GM21526 (cell line): ENCODE measurements at regions not wholly inside any gene's neighbourhood (a gene's known extent, or its start where the extent isn't known, plus 50 kb on each side); places are given as distances from the start of the nearest gene placed in this dataset.

Source experiments
- ATAC-seq: cut with Tn5 transposase; IDR thresholded peaks from one replicate; pipeline ENCODE4 v1.9.1; 2021; ENCODE audit warnings: moderate library complexity; ENCODE audit not compliant: unreplicated experiment, low FRiP score

DNA sequence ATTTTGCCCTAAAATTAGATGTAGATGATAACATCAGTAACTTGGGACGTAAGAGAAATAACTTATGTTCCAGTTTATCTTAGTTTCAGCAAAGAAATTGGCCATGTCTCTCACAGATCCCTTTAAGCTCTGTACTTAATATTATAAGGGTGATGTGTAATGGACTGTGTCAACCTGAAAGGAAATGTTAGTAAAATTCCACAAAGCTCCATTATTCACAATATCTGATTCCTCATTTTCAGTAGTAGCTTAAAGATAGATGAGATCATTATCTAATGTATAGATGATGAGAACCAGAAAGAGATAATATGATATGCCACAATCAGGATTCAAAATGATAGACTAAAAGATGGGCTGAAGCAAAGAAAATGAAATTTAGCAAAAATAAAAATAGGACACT, 316.8 kb upstream of the CHRM2 start:
- ATAC-seq: no peak

DNA sequence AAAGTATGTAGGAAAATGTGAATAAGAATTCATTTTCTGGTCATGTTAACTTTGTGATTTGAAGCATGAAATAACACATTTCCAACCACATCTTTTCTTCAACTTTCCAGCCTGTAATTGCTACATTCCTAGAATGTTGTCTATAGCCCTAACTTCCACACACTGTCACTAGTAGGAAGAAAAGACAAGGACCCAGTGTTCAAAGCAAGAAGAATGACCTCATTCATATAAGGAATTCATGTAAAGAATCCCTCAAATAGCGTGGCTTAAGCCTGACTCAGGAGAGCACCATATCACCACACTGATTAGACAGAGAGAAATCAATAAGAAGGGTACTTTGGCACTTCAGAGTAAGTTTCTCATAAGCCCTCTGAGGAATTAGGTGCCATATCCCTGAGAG, 318.7 kb upstream of the CHRM2 start:
- no peak for ATAC-seq

DNA sequence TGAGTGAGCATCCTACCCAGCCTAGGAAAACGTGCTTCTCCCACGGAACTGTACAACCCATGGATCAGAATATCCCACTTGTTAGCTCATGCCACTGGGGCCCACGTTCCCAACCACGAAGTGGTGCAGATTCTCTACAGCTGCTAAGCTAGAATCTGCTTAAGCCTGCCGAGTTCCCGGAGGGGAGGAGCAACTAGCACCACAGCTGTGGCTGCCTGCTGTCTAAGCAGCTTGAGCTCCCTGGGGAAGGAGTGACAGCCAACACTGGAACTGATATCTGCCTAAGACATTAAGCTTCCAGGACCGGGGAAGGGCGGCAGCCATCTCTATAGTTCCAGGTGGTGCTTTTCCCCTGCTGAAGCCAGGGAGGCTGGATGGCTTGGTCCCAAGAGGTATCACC, 334.7 kb upstream of the CHRM2 start:
- ATAC-seq: no peak

DNA sequence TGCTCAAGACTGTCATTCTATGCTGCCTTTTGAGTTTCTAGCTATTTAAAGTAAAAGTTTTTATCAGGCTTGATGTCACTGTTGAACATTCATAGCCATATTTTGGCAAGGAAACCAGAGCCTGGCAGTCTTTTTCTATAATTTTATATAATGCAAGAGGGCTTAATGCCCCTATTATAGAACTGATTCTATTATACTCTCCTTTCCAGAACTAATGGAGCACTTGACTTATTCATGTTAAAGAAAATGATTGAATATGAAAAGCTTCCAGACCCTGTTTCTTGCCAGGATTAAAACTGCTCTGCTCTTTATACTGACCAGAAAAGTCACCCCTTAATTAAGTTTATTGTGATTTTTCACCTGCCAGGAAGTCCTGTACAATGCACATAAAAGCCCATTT, 337.6 kb upstream of the CHRM2 start:
- no peak for ATAC-seq

DNA sequence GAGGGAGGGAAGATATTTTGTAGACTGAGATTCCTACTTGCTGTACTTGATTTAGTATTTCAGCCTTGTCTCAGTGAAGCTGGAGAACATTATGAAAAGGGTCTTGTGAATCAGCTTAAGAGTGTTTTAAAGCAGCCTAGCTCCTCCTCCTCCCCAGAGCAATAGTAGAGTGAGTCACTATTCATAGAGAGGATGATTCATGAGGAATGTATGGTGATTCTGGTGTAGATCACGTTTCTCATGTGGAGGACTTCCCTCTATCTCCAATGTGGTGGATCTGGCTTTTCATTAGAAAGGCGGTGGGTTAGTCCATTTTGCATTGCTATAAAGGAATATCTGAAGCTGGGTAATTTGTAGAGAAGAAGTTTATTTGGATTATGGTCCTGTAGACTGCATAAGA, 340.1 kb upstream of the CHRM2 start:
- no peak for ATAC-seq

DNA sequence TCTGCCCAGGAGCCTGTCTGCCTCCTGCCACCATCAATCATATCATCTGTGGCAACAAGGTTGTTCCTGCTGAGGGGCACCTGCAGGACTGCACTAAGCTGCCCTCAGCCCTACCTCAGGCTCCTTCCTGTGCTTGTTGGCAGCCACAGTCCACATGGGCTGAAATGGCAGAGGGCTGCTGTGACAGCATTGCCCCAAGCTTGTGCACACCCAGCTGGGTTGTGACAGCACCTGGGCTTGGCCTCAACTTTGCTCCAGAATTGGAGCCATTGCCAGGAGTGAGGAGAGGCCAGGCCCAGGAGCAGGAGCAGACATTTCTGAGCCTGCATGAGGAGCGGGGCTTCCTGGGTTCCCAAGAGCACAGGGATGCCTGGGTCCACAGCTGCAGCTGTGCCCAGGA, 340.9 kb upstream of the CHRM2 start:
- ATAC-seq: no peak

DNA sequence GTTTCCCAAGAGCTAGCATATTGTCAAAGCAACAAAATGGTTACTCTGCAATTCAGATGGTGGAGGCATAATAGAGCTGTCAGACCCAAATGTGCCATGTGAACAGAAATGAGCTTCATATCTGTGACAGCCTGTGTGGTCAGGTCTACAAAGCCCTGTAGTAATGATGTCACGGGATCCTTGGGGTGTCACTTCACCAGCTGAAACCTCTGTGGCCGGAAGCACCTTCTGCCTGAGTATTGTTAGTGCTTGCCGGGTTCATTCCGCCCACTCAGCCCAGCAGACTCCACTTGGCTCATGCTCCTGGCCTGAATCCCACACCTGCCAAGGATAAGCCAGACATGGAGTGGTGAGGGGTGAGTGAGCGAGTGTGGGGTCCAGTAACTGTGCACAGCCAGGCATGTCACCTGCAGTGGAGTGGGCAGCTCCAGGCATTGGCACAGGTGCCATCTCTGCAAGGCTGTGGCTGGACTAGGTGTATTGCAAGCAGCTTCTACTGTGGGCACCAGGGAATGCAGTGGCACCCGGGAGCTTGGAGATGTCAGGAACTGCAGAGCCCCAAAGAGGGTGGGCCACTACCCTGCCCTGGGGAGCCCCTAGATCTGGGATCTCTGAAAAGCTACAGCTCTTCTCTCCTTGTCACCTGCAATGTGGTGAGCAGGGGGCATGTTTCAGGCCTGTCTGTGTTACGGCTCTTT, 341.9 kb upstream of the CHRM2 start:
- ATAC-seq: no peak

DNA sequence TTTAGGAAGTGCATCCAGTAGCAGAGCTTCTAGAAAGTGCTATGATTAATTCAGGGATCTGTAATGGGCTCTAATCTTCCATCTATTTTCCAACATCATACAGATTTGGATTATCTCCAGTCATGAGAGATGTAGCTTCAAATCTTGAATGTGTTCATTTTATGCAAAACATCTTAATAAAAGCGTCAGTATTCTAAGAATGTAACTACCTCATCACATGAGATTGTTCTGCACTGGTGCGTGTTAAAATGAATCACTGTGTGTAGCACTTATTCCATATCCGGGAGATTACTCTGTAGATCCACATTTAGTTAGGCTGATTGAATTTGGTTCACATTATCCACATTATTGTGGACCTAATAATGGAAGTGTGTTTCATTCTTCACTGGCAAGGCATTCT, 344.9 kb upstream of the CHRM2 start:
- ATAC-seq: no peak

DNA sequence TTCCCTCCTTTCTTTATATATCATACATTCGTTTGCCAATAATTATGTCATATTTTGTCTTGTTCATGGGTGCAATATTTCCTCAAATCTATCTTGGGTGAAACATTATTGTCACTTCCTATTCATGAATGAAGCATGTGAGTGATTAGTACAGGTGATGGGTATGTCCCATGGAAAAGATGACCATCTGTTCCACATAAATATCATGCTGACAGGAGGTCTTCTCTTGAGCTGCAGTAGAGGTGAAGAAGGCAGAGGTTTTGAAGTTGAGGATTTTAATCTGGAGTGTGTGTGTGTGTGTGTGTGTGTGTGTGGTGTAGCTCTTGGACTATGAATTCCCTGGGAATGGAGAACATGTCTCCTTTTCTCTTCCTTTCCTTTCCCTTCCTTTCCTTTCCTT, 350.5 kb upstream of the CHRM2 start:
- ATAC-seq: no peak

DNA sequence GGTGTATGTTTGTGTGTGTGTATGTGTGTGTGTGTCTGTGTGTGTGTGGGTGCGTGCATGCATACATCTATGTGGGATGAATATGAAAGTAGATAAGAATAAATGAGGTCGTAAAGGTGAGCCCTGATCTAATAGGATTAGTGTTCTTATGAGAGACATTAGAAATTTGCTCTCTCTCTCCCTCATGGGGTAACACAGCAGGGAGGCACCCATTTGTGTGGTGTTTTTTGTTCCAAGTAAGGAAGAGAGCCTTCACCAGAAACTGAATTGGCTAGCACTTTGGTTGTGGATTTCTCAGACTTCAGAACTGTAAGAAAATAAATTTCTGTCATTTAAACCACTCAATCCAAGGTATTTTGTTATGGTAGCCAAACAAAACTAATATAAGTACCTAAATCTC, 353.7 kb upstream of the CHRM2 start:
- ATAC-seq: no peak

DNA sequence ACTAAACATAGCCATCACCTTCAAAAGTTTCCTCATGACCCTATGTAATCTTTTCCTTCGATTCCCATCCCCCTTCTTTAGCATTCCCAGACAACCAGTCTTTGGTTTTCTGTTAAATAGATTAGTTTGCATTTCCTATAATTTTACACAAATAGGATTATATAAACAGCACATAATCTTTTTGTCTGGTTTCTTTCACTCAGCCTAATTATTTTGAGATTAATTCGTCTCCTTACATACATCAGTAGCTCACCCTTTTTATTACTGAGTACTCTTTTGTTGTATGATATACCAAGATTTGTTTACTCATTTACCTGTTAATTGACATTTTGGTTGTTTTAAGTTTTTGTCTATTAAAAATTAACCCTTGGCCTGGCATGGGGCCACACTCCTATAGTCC, 354.7 kb upstream of the CHRM2 start:
- no peak for ATAC-seq

DNA sequence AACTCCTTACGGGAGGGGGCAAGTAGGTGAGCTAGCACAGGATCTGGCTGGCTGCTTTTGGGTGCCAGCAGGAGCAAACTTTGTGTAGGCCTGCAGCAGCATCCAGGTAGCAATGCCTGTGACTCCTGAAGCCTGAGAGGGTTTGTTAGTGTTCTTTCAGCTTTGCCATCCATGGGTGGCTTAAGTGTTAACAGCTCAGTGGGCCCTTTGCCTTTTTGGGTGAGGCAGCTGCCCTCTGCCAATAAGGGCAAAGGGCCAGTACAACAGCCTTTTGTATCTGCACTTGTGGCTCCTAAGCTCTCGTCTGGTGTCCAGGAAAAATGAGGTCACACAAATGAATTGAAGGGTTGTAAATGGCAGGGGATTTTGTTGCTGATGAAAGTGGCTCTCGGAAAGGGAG, 359.0 kb upstream of the CHRM2 start:
- no peak for ATAC-seq

DNA sequence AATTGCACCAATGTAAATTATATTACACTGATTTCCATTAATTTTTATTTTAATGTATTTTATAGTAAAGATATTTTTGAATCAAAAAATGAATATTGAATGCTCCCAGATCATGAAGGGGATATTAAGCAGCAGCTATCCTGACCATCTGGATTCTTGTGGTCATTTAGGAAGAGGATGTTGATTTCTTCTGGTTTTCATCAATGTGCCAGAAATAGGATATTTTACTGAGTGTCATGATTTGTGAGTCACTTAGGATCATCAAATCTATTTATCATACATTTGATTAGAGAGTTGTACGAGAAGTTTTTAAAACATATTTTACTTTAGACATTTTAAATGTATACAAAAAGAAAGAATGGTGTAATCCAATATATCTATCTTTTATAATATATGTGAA, 366.3 kb upstream of the CHRM2 start:
- no peak for ATAC-seq

DNA sequence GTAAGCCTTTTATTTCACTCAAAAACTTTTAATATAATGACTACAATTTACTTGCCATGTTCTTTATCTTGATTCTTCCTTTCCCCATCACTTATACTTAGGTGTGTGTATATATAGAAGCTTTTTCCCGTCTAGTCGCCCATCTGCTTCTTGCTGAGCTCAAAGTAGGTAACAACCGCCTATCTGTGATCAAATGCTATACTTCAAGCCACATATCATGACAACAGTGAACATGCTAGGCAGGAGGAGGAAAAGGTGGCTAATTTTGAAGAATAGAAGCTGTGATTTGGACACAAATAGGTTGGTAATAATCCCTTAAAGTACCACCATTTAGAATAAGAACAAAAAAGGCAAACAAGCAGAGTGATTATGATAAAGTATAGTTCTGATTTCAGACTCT, 367.3 kb upstream of the CHRM2 start:
- ATAC-seq: no peak

DNA sequence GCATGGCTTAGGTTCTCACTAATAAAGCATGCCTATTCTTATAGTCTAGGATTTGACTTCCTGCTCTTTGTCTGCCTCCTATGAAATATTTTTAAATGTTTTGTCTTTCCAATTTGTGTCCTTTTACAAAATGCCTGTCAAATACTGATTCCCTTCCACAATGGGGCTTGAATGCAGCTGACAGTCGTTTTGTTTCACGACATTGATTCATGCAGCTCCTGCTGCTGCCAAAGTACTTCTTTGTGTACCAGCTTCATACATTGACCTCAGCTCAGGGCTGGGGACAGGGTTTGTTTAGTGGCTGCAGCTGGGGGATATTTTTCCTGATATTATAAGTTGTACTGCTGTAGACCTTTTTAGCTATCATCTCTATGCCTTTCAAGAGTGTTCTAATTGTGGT, 371.9 kb upstream of the CHRM2 start:
- ATAC-seq: no peak

DNA sequence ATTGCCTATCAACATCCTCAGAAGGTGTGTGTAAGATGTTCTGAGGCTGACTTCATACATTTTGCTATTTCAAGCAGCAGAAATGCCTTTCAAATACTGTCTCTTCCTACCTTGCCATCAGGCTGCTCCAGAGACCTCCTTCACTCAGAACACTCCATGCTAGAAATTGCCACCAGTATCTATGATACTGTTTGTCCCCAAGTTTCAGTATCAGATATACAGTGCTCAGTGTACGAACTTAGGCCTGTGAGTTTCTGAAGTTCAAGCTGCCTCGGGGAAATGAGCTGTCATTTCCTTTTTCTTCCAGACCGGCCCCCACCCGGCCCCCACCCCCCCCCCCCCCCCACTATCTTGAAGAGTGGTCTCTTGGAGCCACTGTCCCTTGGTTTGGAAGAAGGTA, 373.4 kb upstream of the CHRM2 start:
- no peak for ATAC-seq

DNA sequence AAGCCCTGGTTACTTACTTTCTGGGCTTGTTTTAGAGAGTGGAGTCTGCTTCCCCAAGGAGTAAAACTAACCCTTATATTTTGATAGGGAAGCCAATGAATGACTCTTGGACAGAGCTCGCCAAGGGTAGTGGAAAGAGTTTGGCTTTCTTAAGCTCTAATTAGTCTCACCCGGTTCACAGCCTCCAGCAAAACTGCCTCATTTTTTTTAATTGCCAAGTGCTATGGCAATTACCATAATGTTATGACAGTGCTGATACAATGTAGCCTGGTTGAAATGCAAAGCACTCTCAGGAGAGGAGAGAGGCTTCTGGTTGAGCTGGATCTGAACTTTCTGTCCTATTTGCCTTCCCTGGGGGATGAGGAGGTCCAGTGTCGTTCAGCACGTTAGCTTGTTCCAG, 376.1 kb upstream of the CHRM2 start:
- no peak for ATAC-seq

DNA sequence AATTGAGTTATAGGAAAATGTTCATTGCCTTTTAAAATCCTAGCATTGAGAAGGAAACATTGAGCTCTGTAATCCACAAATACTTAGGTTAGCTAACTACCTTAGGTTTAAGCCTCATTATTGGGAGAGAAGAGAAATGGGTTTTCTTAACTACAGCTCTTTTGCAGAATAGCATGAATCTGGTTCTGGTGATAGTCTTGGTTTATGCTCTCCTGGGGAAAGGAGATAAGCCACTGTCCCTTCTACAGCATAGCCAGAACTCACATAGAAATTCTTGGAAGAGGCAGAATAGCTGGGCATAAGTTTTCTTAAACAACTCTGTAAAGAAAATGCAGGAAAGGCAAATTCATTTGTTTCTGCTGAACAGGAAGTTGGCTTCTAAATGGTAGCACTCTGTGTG, 378.6 kb upstream of the CHRM2 start:
- no peak for ATAC-seq

DNA sequence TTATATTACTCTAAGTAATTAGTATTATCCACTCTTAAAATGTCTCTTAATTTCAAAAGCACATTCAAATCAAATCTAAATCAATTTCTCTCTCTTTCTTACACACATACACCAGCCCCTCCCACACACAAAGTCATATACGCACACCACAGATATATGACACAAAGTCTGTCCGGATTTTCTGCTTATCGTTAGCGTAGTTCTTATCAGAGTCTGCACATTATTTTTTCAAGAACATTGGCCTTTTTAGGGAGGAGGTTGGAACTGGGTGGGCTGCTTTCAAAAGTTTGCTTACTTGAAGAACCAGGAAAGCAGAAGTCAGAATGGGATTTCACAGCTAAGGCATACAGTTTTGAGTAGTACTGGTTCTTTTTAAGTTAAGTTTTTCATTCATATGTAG, 387.6 kb upstream of the CHRM2 start:
- ATAC-seq: no peak

DNA sequence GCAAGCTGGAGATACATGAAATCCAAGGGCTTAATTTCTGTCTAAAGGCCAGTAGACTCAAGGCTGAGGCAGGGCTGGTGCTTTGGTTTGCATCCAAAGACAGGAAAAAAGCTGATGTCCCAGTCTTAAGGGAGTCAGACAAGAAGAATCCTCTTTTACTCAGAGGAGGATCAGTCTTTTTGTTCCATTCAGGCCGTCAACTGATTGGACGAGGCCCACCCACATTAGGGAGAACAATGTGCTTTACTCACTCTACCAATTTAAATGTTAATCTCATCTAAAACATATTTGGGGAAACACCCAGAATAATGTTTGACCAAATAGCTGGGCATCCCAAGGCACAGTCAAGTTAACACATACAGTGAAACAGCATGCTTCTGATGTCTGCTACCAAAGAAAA, 388.5 kb upstream of the CHRM2 start:
- no peak for ATAC-seq

DNA sequence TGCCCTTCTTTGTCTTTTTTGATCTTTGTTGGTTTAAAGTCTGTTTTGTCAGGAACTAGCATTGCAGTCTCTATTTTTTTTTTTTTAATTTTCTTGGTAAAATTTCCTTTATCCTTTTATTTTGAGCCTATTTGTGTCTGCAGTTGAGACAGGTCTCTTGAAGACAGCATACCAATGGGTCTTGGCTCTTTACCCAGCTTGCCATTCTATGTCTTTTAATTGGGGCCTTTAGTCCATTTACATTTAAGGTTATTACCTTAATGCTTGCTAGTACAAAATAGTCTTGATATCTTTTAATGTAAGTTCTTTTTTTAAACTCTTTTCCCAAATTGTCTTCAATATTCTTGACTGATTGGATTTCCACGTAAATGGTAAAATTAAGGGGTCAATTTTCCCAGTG, 398.3 kb upstream of the CHRM2 start:
- ATAC-seq: no peak

DNA sequence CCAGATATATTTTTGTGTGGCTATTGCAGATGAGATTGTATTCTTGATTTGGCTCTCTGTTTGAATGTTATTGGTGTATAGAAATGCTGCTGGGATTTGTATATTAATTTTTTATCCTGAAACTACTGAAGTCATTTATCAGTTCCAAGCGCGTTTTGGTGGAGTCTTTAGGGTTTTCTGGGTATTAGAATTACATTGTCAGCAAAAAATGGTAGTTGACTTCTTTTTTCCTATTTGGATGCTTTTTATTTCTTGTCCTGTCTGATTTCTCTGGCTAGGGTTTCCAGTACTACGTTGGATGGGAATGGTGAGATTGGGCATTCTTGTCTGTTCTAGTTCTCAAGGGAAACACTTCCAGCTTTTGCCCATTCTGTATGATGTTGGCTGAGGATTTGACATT, 415.5 kb upstream of the CHRM2 start:
- ATAC-seq: no peak

DNA sequence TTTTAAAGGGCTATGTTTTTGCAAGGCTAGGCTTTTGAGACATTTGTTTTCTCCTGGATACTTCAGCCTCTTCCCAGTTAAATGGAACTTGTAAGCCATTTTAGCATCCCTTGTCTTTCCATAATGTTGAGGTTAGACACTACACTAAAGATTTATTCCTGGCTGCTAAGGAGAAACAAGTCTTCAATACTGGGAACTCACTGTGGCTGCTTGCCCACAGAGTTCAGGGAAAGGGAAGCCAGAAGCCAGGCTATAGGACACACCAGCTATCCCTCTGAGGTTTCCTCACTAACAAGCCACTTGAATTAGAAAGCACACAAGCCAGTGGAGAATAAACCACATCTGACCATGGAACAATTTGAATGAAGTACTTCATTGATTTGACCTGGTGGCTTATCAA, 421.7 kb upstream of the CHRM2 start:
- no peak for ATAC-seq
